AG20443 (cell line): ENCODE measurements at regions not wholly inside any gene's neighbourhood (a gene's known extent, or its start where the extent isn't known, plus 50 kb on each side); places are given as distances from the start of the nearest gene placed in this dataset.
"Not testable (repeated sequence)": the region's sequence is repeated elsewhere in the genome, so short reads cannot be mapped to it uniquely, and the experiment has no call there.

ENCODE experiments used
- DNase-seq: peaks from one replicate; pipeline ENCODE4 v3.0.0; 2012; ENCODE audit warnings: low spot score, mixed read lengths

GRCh38 chr2:152273732-152274260 is 61.2 kb upstream of the FMNL2 start:
- not testable (repeated sequence) for DNase-seq

GRCh38 chr2:152277896-152278295 is 57.1 kb upstream of the FMNL2 start:
- DNase-seq, result not testable (repeated sequence)

DNA sequence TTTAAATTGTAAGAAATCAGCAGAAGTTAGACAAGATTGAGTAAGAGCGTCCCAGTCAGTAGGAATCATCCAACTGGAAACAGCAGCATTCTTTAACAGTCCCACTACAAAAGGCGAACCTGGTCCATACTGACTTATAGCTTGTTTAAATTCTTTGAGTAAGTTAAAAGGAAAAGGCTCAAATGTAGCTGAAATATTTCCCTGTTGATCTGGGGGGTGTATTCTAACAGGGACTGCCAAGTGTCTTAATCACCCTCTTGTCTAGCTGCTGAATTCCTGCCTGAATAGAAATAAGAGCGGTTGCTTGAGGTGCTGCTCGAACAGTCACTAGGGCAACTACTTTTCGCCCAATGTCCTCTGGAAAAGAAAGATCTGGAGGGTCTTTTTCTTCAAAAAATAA is 56.4 kb upstream of the FMNL2 start:
- no peak for DNase-seq

GRCh38 chr2:152279367-152279766 is 55.6 kb upstream of the FMNL2 start:
- not testable (repeated sequence) for DNase-seq

- no peak for DNase-seq
Observed at GRCh38 chr2:152280780-152281179, 54.2 kb upstream of the FMNL2 start.

DNA sequence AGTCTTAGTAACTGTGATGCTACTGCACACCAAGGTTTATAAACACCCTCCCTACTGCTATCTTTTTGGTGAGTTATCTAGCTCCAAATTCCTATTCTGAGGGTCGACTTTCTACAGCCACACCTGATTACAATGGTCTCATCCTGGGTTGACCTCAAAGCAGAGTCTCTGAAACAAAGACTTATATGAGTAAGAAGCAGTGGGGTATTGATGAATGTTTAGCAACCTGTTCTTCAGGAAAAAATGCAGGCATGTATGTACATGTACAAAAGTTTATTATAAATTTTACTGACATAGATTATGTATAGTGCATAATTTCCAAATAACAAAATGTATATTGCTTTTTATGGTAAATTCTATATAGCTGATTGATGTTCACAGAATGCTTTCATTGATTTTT is 51.6 kb upstream of the FMNL2 start:
- no peak for DNase-seq

GRCh38 chr2:152284398-152284797 is 50.6 kb upstream of the FMNL2 start:
- no peak for DNase-seq
